Stimulated activated CD4-positive, alpha-beta T cell treated with anti-CD3 and anti-CD28 coated beads, Interleukin-1b, Interleukin-23, amount 100 ng/mL, for 48 hours (primary cell): ENCODE measurements at regions not wholly inside any gene's neighbourhood (a gene's known extent, or its start where the extent isn't known, plus 50 kb on each side); places are given as distances from the start of the nearest gene placed in this dataset.
"Not testable (repeated sequence)": the region's sequence is repeated elsewhere in the genome, so short reads cannot be mapped to it uniquely, and the experiment has no call there.

Source experiments
- DNase-seq: peaks from one replicate; pipeline ENCODE4 v3.0.0-alpha.2; 2020

- no peak for DNase-seq
Measured at GRCh38 chr10:28967031-28967430, 289.7 kb downstream of the BAMBI start.

GRCh38 chr10:28969413-28969812 is 292.1 kb downstream of the BAMBI start:
- no peak for DNase-seq

GRCh38 chr10:28970231-28970630 is 292.9 kb downstream of the BAMBI start:
- no peak for DNase-seq

GRCh38 chr10:28971255-28971654 is 293.9 kb downstream of the BAMBI start:
- no peak for DNase-seq

GRCh38 chr10:28971764-28972163 is 294.4 kb downstream of the BAMBI start:
- no peak for DNase-seq

- DNase-seq: no peak
Measured at GRCh38 chr10:28973309-28973972, 296.1 kb downstream of the BAMBI start.

GRCh38 chr10:28975891-28976531 is 298.7 kb downstream of the BAMBI start:
- DNase-seq: no peak

- no peak for DNase-seq
Measured at GRCh38 chr10:28977518-28977917, 300.2 kb downstream of the BAMBI start.

- DNase-seq: no peak
Measured at GRCh38 chr10:28980264-28980663, 302.9 kb downstream of the BAMBI start.

GRCh38 chr10:28981007-28981406 is 303.7 kb downstream of the BAMBI start:
- no peak for DNase-seq

- no peak for DNase-seq
Measured at GRCh38 chr10:28982974-28983373, 305.7 kb downstream of the BAMBI start.

GRCh38 chr10:28983799-28984198 is 305.1 kb upstream of the LYZL1 start:
- DNase-seq: no peak

GRCh38 chr10:28984431-28984830 is 304.4 kb upstream of the LYZL1 start:
- no peak for DNase-seq

GRCh38 chr10:28985137-28985885 is 303.6 kb upstream of the LYZL1 start:
- DNase-seq: no peak

- DNase-seq: no peak
Measured at GRCh38 chr10:28986117-28986792, 302.6 kb upstream of the LYZL1 start.

- DNase-seq: no peak
Measured at GRCh38 chr10:28986856-28987255, 302.0 kb upstream of the LYZL1 start.

GRCh38 chr10:28987555-28988320 is 301.1 kb upstream of the LYZL1 start:
- DNase-seq: no peak

- DNase-seq: no peak
Measured at GRCh38 chr10:28988980-28989379, 299.9 kb upstream of the LYZL1 start.

- DNase-seq: peak; percentile 19
Measured at GRCh38 chr10:28991333-28992270, 297.3 kb upstream of the LYZL1 start.

GRCh38 chr10:28993056-28993455 is 295.8 kb upstream of the LYZL1 start:
- no peak for DNase-seq

- no peak for DNase-seq
Measured at GRCh38 chr10:28993861-28994260, 295.0 kb upstream of the LYZL1 start.

- not testable (repeated sequence) for DNase-seq
Measured at GRCh38 chr10:28994802-28995201, 294.1 kb upstream of the LYZL1 start.
